CD4-positive, CD25-positive, alpha-beta regulatory T cell (primary cell): ENCODE measurements at regions not wholly inside any gene's neighbourhood (a gene's known extent, or its start where the extent isn't known, plus 50 kb on each side); places are given as distances from the start of the nearest gene placed in this dataset.
"Not testable (repeated sequence)": the region's sequence is repeated elsewhere in the genome, so short reads cannot be mapped to it uniquely, and the experiment has no call there.

Source experiments
- ATAC-seq, 2 donors: fragments of 150-1000 bp; cut with Tn5 transposase; one replicate each; pipeline ENCODE4 v1.10.0; 2021; ENCODE audit warnings: low read depth in 2 of 2, moderate number of reproducible peaks in 2 of 2, moderate library complexity in 1 of 2
- DNase-seq, 3 donors: peaks; one replicate each; pipeline versions ENCODE4 v3.0.0 to v3.0.0-alpha.2; 2012 to 2022; ENCODE audit warnings: mixed read lengths in 1 of 3
- H3K27ac ChIP-seq: one replicate; pipeline ENCODE4 v1.7.0; 2013; ENCODE audit warnings: mild to moderate bottlenecking, low read length; ENCODE audit not compliant: insufficient read depth, poor library complexity, severe bottlenecking
- H3K27me3 ChIP-seq: one replicate; pipeline ENCODE4 v1.7.0; 2013; ENCODE audit warnings: low read length; ENCODE audit not compliant: control insufficient read depth, insufficient read depth
- H3K36me3 ChIP-seq: one replicate; pipeline ENCODE4 v1.7.0; 2013; ENCODE audit warnings: mild to moderate bottlenecking, low read length, moderate library complexity; ENCODE audit not compliant: control insufficient read depth, insufficient read depth
- H3K4me1 ChIP-seq: 2 replicates; pipeline ENCODE4 v1.7.0; 2013; ENCODE audit warnings: mild to moderate bottlenecking, low read length; ENCODE audit not compliant: insufficient read depth, control insufficient read depth, poor library complexity, severe bottlenecking
- H3K4me3 ChIP-seq: one replicate; pipeline ENCODE4 v1.7.0; 2013; ENCODE audit warnings: low read depth, mild to moderate bottlenecking, low read length, moderate library complexity
- H3K9me3 ChIP-seq, 2 experiments: 1 replicate in 1 of 2; 2 replicates in 1 of 2; pipeline ENCODE4 v1.7.0; 2013; ENCODE audit warnings: low read length in 2 of 2, mild to moderate bottlenecking in 1 of 2, moderate library complexity in 1 of 2; ENCODE audit not compliant: control insufficient read depth in 2 of 2
- H3K27ac Mint-ChIP-seq, 3 donors: one replicate each; pipeline ENCODE4 v1.8.0; 2020 to 2022; ENCODE audit warnings: mild to moderate bottlenecking in 3 of 3, mixed read lengths in 3 of 3, moderate library complexity in 2 of 3
- H3K27me3 Mint-ChIP-seq: one replicate; pipeline ENCODE4 v1.8.0; 2022; ENCODE audit warnings: mild to moderate bottlenecking, mixed read lengths
- H3K36me3 Mint-ChIP-seq: one replicate; pipeline ENCODE4 v1.8.0; 2020; ENCODE audit warnings: mixed read lengths
- H3K4me1 Mint-ChIP-seq, 4 donors: one replicate each; pipeline ENCODE4 v1.8.0; 2020 to 2022; ENCODE audit warnings: mixed read lengths in 4 of 4, mild to moderate bottlenecking in 1 of 4
- H3K4me3 Mint-ChIP-seq, 4 donors: one replicate each; pipeline ENCODE4 v1.8.0; 2020 to 2022; ENCODE audit warnings: mild to moderate bottlenecking in 4 of 4, mixed read lengths in 4 of 4, moderate library complexity in 3 of 4
- H3K9me3 Mint-ChIP-seq, 7 donors: one replicate each; pipeline ENCODE4 v1.8.0; 2020 to 2022; ENCODE audit warnings: mixed read lengths in 7 of 7, mild to moderate bottlenecking in 3 of 7, moderate library complexity in 2 of 7

DNA sequence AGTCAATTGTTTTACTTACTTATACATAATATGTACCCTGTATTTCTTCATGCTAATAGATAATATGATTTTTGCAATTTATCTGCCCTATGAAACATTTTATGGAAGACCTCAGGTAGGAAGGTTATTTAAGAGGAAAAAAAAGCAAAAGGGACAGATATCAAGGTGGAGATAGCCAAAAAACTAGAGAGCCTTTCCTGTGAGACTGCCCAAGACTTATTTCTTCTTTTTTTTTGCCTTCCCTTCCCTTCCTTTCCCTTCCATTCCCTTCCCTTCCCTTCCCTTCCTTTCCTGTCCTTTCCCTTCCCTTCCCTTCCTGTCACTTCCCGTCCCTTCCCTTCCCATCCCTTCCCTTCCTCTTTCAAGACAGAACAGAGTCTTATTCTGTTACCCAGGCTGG is 80.6 kb upstream of the HMCN1 start:
- Mint-ChIP-seq H3K27ac (peak overlapping the region in 2 of 3 donors; percentile 14 to 74), H3K36me3 (no peaks in the 10 kb centered on the region), H3K4me1 (peaks cover 14 to 24% (median 17%) of the 10 kb centered on the region in 4 donors), H3K4me3 (no peak overlapping the region), H3K27me3 (no peaks in the 10 kb centered on the region), H3K9me3 (peaks cover 0 to 4% (median 2%) of the 10 kb centered on the region in 7 donors)
- DNase-seq (no peak), ATAC-seq (no peak)
- Histone ChIP-seq H3K36me3 (no peaks in the 10 kb centered on the region), H3K4me3 (no peak overlapping the region), H3K9me3 (no peaks in the 10 kb centered on the region), H3K27ac (no peak overlapping the region), H3K27me3 (no peaks in the 10 kb centered on the region), H3K4me1 (peaks cover 4% of the 10 kb centered on the region)

DNA sequence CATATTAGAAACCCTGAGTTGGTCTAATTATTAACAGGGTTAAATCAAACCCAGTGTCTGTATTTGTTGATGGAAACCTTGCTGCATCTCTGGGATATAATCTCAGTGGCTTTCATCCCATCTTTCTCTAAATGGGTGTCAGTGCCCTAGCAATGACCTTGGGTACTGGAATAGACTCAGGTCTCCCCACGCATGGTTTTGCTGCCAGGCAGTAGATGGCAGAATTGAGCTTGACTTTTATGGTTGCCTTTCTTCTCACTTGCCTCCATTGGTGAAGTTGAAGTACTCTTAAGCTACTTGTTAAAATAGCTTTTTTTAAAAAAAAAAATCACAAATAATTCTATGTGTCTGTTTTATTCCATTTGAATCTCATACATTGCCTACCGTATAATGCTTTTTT is 81.8 kb upstream of the HMCN1 start:
- ATAC-seq (no peak), DNase-seq (peak in 1 of 3 donors; percentile 64)
- no peaks in the 10 kb centered on the region for H3K36me3 Mint-ChIP-seq
- peaks cover 0 to 4% (median 0%) of the 10 kb centered on the region in 7 donors for H3K9me3 Mint-ChIP-seq
- Histone ChIP-seq H3K27ac (no peak overlapping the region), H3K4me3 (no peak overlapping the region), H3K9me3 (no peaks in the 10 kb centered on the region), H3K4me1 (peaks cover 12% of the 10 kb centered on the region), H3K36me3 (no peaks in the 10 kb centered on the region), H3K27me3 (no peaks in the 10 kb centered on the region)
- H3K27me3 Mint-ChIP-seq, result no peaks in the 10 kb centered on the region
- H3K27ac Mint-ChIP-seq, result peak overlapping the region in 2 of 3 donors; percentile 7 to 55
- H3K4me3 Mint-ChIP-seq, result no peak overlapping the region
- peaks cover 20 to 30% (median 23%) of the 10 kb centered on the region in 4 donors for H3K4me1 Mint-ChIP-seq

DNA sequence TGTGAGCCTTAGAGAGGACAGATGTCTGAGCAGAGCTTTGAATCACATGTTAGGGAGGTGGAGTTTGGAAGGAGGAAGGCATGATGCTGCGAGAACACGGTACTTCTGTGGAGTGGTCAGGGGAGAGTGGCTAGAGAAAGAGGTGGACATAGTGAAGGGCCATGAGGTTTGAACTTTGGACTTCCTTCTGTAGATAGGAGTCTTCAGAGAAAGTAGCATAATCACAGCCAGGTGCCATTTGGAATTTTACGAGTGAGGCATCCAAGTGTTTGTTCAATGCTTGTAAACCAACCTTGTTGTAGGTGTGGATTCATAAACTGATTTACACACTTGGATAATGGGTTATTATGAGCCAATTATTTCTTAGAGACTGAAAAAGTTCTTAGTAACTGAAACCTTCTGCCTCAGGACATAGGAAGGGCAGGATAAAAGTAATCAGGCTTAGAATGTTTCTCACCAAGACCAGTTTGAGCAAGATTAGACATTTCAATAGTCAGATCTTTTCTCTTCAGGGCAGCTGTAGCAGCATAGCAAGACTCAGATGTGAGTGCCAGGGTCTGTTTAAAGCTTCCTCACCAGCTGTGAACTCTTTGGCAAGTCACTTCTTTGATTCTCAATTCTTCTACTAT is 83.5 kb upstream of the HMCN1 start:
- H3K9me3 ChIP-seq, result no peaks in the 10 kb centered on the region
- peaks cover 29% of the 10 kb centered on the region for H3K4me1 ChIP-seq
- H3K4me3 ChIP-seq, result no peak overlapping the region
- Mint-ChIP-seq H3K9me3 (peaks cover 0 to 4% (median 0%) of the 10 kb centered on the region in 7 donors), H3K4me1 (peaks cover 31 to 46% (median 37%) of the 10 kb centered on the region in 4 donors), H3K4me3 (peak overlapping the region in 2 of 4 donors; percentile 1 to 9), H3K27me3 (no peaks in the 10 kb centered on the region), H3K36me3 (no peaks in the 10 kb centered on the region), H3K27ac (peak overlapping the region; percentile 21 to 88 (median 64))
- no peaks in the 10 kb centered on the region for H3K36me3 ChIP-seq
- H3K27ac ChIP-seq, result peak overlapping the region; percentile 30
- ATAC-seq (no peak), DNase-seq (no peak)
- no peaks in the 10 kb centered on the region for H3K27me3 ChIP-seq

DNA sequence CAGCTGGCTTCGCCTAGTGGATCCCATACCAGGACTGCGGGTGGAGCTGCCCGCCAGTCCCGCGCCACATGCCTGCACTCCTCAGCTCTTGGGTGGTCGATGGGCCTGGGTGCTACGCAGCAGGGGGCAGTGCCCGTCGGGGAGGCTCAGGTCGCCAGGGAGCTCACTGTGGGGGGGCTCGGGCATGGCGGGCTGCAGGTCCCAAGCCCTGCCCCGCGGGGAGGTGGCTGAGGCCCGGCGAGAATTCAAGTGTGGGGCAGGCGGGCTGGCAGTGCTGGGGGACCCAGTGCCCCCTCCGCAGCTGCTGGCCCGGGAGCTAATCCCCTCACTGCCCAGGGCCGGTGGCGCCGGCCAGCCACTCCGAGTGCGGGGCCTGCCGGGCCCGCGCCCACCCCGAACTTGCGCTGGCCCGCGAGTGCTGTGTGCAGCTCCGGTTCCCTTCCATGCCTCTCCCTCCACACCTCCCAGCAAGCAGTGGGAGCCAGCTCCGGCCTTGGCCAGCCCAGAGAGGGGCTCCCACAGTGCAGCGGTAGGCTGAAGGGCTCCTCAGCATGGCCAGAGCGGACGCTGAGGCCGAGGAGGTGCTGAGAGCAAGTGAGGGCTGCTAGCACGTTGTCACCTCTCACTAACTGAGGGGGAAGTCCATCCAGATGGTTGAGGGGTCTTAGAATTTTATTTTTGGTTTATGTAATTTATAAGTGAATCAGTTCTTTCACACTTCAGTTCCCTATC is 85.2 kb upstream of the HMCN1 start:
- peaks cover 0 to 11% (median 0%) of the 10 kb centered on the region in 7 donors for H3K9me3 Mint-ChIP-seq
- no peak for ATAC-seq
- no peaks in the 10 kb centered on the region for H3K27me3 ChIP-seq
- DNase-seq, result no peak
- peak overlapping the region in 2 of 4 donors; percentile 39 to 45 for H3K4me3 Mint-ChIP-seq
- peak overlapping the region; percentile 95 to 99 (median 96) for H3K27ac Mint-ChIP-seq
- no peak overlapping the region for H3K27ac ChIP-seq
- no peaks in the 10 kb centered on the region for H3K27me3 Mint-ChIP-seq
- H3K9me3 ChIP-seq, result peaks cover 0 to 8% of the 10 kb centered on the region in 2 experiments
- peaks cover 5% of the 10 kb centered on the region for H3K36me3 Mint-ChIP-seq
- no peaks in the 10 kb centered on the region for H3K36me3 ChIP-seq
- H3K4me1 Mint-ChIP-seq, result peaks cover 33 to 62% (median 50%) of the 10 kb centered on the region in 4 donors
- no peak overlapping the region for H3K4me3 ChIP-seq
- peaks cover 42% of the 10 kb centered on the region for H3K4me1 ChIP-seq

DNA sequence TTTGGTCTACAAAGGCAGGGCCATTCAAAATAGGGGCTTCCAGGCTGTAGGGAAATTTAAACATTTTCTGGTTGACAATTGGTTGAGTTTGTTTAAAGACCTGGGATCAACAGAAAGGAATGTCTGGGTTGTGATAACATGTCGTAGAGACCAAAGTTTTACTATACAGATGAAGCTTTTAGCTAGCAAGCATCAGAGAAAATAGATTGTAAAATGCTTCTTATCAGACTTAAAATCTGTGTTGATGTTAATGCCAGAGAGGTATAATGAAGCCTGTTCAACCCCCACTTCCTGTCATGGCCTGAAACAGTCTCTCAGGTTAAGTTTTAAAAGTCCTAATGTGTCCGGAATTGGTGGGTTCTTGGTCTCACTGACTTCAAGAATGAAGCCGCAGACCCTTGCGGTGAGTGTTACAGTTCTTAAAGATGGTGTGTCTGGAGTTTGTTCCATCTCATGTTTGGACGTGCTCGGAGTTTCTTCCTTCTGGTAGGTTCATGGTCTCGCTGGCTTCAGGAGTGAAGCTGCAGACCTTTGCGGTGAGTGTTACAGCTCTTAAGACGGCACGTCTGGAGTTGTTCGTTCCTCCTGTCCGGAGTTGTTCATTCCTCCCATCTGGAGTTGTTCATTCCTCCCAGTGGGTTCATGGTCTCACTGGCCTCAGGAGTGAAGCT is 86.5 kb upstream of the HMCN1 start:
- H3K4me1 Mint-ChIP-seq, result peaks cover 33 to 69% (median 52%) of the 10 kb centered on the region in 4 donors
- ATAC-seq (peak; percentile 61 to 65), DNase-seq (peak in 2 of 3 donors; percentile 57 to 75)
- not testable (repeated sequence) for H3K9me3 ChIP-seq, H3K27me3 ChIP-seq, H3K36me3 Mint-ChIP-seq, H3K27me3 Mint-ChIP-seq, H3K36me3 ChIP-seq
- H3K4me3 Mint-ChIP-seq, result peak overlapping the region; percentile 52 to 90 (median 79)
- Histone ChIP-seq H3K4me3 (peak overlapping the region; percentile 75), H3K4me1 (peaks cover 42% of the 10 kb centered on the region), H3K27ac (peak overlapping the region; percentile 67)
- H3K9me3 Mint-ChIP-seq, result peaks cover 0 to 15% (median 2%) of the 10 kb centered on the region in 7 donors
- peak overlapping the region; percentile 95 to 99 (median 96) for H3K27ac Mint-ChIP-seq

DNA sequence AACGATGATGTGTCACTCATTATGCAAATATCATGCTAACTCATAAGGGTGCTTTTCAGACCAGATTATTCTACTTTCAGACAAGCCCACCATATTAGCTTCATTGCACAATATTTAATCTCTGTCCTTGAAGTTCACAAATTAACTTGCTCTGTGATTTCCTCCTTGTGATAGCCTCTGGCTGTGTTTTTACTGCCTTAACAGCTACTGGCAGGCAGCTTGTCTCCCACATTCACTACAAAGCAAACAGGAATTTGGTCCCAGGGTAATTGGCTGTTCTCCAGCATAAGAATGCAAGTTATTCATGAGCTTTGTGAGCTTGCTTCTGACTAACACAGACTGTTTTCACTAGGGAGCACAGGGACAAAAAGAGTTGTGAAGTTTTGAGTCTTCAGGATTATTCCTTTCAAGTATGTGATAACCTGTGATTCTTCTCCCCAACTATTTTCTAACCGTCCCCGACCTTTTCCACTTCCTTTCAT is 87.9 kb upstream of the HMCN1 start:
- Histone ChIP-seq H3K36me3 (no peaks in the 10 kb centered on the region), H3K4me1 (peaks cover 42% of the 10 kb centered on the region), H3K9me3 (peaks cover 0 to 8% of the 10 kb centered on the region in 2 experiments), H3K27ac (peak overlapping the region; percentile 67), H3K4me3 (peak overlapping the region; percentile 75), H3K27me3 (no peaks in the 10 kb centered on the region)
- peak overlapping the region; percentile 24 to 89 (median 55) for H3K4me3 Mint-ChIP-seq
- H3K27me3 Mint-ChIP-seq, result no peaks in the 10 kb centered on the region
- H3K9me3 Mint-ChIP-seq, result peaks cover 0 to 15% (median 3%) of the 10 kb centered on the region in 7 donors
- H3K4me1 Mint-ChIP-seq, result peaks cover 33 to 69% (median 52%) of the 10 kb centered on the region in 4 donors
- H3K36me3 Mint-ChIP-seq, result peaks cover 5% of the 10 kb centered on the region
- H3K27ac Mint-ChIP-seq, result peak overlapping the region; percentile 95 to 99 (median 96)
- ATAC-seq (no peak), DNase-seq (peak in 1 of 3 donors; percentile 21)

DNA sequence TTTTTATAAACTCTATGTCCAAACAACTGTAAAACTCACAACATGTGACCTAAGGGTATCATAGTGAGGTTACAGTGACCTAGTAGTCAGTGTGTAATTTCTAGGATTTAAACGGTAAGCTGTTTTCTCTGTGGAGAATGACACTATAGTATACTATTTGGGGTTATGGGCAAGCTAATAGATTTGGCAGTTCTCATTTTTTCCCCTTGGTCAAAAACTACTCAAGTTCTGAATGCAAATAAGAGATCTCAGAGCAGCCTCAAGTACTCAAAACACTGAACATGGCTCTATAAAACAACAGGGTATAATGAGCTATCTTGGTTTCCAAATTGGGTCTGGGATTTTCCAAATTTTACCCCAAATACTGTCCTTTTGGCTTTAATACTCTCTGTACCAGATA is 88.5 kb upstream of the HMCN1 start:
- Histone ChIP-seq H3K36me3 (no peaks in the 10 kb centered on the region), H3K4me1 (peaks cover 42% of the 10 kb centered on the region), H3K27me3 (no peaks in the 10 kb centered on the region), H3K9me3 (peaks cover 0 to 8% of the 10 kb centered on the region in 2 experiments), H3K27ac (peak overlapping the region; percentile 67), H3K4me3 (peak overlapping the region; percentile 75)
- peak overlapping the region in 3 of 4 donors; percentile 16 to 89 (median 30) for H3K4me3 Mint-ChIP-seq
- peak overlapping the region; percentile 95 to 99 (median 96) for H3K27ac Mint-ChIP-seq
- ATAC-seq, result no peak
- no peaks in the 10 kb centered on the region for H3K27me3 Mint-ChIP-seq
- peaks cover 5% of the 10 kb centered on the region for H3K36me3 Mint-ChIP-seq
- H3K9me3 Mint-ChIP-seq, result peaks cover 0 to 16% (median 3%) of the 10 kb centered on the region in 7 donors
- DNase-seq, result no peak
- peaks cover 33 to 65% (median 49%) of the 10 kb centered on the region in 4 donors for H3K4me1 Mint-ChIP-seq
